ENCODE measurements at regions not wholly inside any gene's neighbourhood (a gene's known extent, or its start where the extent isn't known, plus 50 kb on each side); places are given as distances from the start of the nearest gene placed in this dataset.

DNA sequence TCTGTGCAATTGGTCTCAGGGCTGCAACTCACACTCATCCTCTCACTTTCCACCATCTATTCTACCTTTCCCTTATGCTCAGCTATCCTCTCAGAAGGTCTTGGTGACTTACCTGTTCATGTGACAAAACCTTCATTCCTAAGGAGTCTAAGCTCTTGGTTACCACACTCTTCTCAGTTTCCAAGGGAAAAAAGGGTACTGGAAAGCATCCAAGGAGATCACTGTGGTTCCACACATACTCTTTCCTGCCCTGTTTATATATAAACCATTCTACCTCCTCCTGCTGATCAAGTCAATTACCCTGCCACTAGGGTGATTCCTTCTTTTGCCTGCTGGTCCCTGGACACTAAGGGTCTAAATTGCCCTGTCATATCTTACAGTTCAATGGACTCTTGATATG, 57.2 kb upstream of the MAML3 start:
- Mint-ChIP-seq H3K27ac (no peak overlapping the region), H3K4me3 (no peak overlapping the region), H3K27me3 (ENCODE audit: low read depth) (no peaks in the 10 kb centered on the region; the same call in 1 of the 2 replicates), H3K9me3 (peaks cover 6% of the 10 kb centered on the region), H3K4me1 (peaks cover 32% of the 10 kb centered on the region), H3K36me3 (no peaks in the 10 kb centered on the region)
- ATAC-seq (no peak), DNase-seq (ENCODE audit: low spot score) (no peak)
- CTCF ChIA-PET = no interaction called here
- POLR2A ChIA-PET = no interaction called here
- TF ChIP-seq NFATC4 (CRISPR knock-in tag; IDR thresholded peaks at IDR 0.05) (no peak), SOX15 (CRISPR knock-in tag; IDR thresholded peaks at IDR 0.05) (no peak), MYBL2 (CRISPR knock-in tag; IDR thresholded peaks at IDR 0.05) (no peak)

DNA sequence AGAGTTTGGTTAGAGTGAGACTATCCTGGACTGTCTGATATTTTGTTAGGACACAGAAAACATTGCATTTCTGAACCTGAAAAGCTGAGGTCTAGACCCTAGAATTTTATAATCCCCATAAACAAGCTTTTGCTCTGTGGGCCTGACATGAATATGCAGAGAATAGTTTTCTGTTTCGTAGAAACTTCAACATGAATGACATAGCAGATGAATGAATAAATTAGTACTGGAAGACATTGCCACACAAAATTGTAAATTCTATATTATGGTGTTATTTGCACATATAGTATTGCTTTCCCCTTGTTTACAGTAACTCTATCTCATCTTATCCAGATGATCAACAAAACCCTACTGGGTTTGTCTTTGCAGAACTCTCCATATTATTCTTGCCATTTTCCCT, 54.9 kb upstream of the MAML3 start:
- Mint-ChIP-seq H3K27ac (no peak overlapping the region), H3K9me3 (peaks cover 6% of the 10 kb centered on the region), H3K4me1 (peaks cover 16% of the 10 kb centered on the region), H3K36me3 (no peaks in the 10 kb centered on the region), H3K27me3 (ENCODE audit: low read depth) (no peaks in the 10 kb centered on the region; the same call in 1 of the 2 replicates), H3K4me3 (no peak overlapping the region)
- DNase-seq (ENCODE audit: low spot score) (no peak), ATAC-seq (no peak)
- TF ChIP-seq, protein P1, sequence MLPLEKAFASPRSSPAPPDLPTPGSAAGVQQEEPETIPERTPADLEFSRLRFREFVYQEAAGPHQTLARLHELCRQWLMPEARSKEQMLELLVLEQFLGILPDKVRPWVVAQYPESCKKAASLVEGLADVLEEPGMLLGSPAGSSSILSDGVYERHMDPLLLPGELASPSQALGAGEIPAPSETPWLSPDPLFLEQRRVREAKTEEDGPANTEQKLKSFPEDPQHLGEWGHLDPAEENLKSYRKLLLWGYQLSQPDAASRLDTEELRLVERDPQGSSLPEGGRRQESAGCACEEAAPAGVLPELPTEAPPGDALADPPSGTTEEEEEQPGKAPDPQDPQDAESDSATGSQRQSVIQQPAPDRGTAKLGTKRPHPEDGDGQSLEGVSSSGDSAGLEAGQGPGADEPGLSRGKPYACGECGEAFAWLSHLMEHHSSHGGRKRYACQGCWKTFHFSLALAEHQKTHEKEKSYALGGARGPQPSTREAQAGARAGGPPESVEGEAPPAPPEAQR (CRISPR knock-in tag; IDR thresholded peaks at IDR 0.05) = no peak
- no peak for TF ChIP-seq EMX1 (CRISPR knock-in tag; IDR thresholded peaks at IDR 0.05)
- TF ChIP-seq, protein P2, sequence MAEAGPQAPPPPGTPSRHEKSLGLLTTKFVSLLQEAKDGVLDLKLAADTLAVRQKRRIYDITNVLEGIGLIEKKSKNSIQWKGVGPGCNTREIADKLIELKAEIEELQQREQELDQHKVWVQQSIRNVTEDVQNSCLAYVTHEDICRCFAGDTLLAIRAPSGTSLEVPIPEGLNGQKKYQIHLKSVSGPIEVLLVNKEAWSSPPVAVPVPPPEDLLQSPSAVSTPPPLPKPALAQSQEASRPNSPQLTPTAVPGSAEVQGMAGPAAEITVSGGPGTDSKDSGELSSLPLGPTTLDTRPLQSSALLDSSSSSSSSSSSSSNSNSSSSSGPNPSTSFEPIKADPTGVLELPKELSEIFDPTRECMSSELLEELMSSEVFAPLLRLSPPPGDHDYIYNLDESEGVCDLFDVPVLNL (CRISPR knock-in tag; IDR thresholded peaks at IDR 0.05; ENCODE audit: borderline replicate concordance, low read depth) = no peak
- TF ChIP-seq ZNF671 (CRISPR knock-in tag; IDR thresholded peaks at IDR 0.05) = no peak
- TF ChIP-seq, protein P3, sequence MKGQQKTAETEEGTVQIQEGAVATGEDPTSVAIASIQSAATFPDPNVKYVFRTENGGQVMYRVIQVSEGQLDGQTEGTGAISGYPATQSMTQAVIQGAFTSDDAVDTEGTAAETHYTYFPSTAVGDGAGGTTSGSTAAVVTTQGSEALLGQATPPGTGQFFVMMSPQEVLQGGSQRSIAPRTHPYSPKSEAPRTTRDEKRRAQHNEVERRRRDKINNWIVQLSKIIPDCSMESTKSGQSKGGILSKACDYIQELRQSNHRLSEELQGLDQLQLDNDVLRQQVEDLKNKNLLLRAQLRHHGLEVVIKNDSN (CRISPR knock-in tag; IDR thresholded peaks at IDR 0.05) = no peak
- TF ChIP-seq JUN (CRISPR knock-in tag; IDR thresholded peaks at IDR 0.05) = no peak
- TF ChIP-seq, protein P4, sequence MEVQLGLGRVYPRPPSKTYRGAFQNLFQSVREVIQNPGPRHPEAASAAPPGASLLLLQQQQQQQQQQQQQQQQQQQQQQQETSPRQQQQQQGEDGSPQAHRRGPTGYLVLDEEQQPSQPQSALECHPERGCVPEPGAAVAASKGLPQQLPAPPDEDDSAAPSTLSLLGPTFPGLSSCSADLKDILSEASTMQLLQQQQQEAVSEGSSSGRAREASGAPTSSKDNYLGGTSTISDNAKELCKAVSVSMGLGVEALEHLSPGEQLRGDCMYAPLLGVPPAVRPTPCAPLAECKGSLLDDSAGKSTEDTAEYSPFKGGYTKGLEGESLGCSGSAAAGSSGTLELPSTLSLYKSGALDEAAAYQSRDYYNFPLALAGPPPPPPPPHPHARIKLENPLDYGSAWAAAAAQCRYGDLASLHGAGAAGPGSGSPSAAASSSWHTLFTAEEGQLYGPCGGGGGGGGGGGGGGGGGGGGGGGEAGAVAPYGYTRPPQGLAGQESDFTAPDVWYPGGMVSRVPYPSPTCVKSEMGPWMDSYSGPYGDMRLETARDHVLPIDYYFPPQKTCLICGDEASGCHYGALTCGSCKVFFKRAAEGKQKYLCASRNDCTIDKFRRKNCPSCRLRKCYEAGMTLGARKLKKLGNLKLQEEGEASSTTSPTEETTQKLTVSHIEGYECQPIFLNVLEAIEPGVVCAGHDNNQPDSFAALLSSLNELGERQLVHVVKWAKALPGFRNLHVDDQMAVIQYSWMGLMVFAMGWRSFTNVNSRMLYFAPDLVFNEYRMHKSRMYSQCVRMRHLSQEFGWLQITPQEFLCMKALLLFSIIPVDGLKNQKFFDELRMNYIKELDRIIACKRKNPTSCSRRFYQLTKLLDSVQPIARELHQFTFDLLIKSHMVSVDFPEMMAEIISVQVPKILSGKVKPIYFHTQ (CRISPR knock-in tag; IDR thresholded peaks at IDR 0.05) = no peak
- TF ChIP-seq ZNF232 (CRISPR knock-in tag; IDR thresholded peaks at IDR 0.05) = no peak
- no peak for TF ChIP-seq FOXJ3 (CRISPR knock-in tag; IDR thresholded peaks at IDR 0.05; ENCODE audit: borderline replicate concordance)
- TF ChIP-seq ZNF219 (CRISPR knock-in tag; IDR thresholded peaks at IDR 0.05; ENCODE audit: borderline replicate concordance) = no peak
- TF ChIP-seq, protein P5, sequence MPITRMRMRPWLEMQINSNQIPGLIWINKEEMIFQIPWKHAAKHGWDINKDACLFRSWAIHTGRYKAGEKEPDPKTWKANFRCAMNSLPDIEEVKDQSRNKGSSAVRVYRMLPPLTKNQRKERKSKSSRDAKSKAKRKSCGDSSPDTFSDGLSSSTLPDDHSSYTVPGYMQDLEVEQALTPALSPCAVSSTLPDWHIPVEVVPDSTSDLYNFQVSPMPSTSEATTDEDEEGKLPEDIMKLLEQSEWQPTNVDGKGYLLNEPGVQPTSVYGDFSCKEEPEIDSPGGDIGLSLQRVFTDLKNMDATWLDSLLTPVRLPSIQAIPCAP (CRISPR knock-in tag; IDR thresholded peaks at IDR 0.05) = no peak
- no peak for TF ChIP-seq SMAD3 (CRISPR knock-in tag; IDR thresholded peaks at IDR 0.05; ENCODE audit: borderline replicate concordance)
- CTCF ChIA-PET = interaction anchor here (0.9 kb wide), 1 partner anchor 30 kb away, joined by 3 read pairs; no protein-coding TSS in a partner anchor
- POLR2A ChIA-PET = no interaction called here

All from WTC11 (cell line).